ENCODE measurements at regions not wholly inside any gene's neighbourhood (a gene's known extent, or its start where the extent isn't known, plus 50 kb on each side); places are given as distances from the start of the nearest gene placed in this dataset.

GRCh38 chr12:76246611-76247010 is 101.6 kb downstream of the BBS10 start:
- FAIRE-seq, result no peak
- WGBS (ENCODE audit: low lambda C conversion rate), result 0% methylated on average over 2 of the region's 2 CpGs
- TF ChIP-seq NFKB2 (CRISPR knock-in tag; IDR thresholded peaks at IDR 0.05; ENCODE audit: borderline replicate concordance) (no peak), TGIF2 (CRISPR knock-in tag; IDR thresholded peaks at IDR 0.05) (no peak), POLR2A (IDR thresholded peaks at IDR 0.05; ENCODE audit: insufficient read depth in 1 of 2, low read depth in 2 of 2, low read length in 2 of 2) (no peak), NAIF1 (CRISPR knock-in tag; IDR thresholded peaks at IDR 0.05; ENCODE audit: borderline replicate concordance) (no peak), HMG20A (CRISPR knock-in tag; IDR thresholded peaks at IDR 0.05; ENCODE audit: borderline replicate concordance) (no peak), ZNF333 (CRISPR knock-in tag; IDR thresholded peaks at IDR 0.05; ENCODE audit: borderline replicate concordance) (no peak), POGZ (CRISPR knock-in tag; IDR thresholded peaks at IDR 0.05) (no peak), ZC3H13 (CRISPR knock-in tag; IDR thresholded peaks at IDR 0.05) (no peak), XRCC5 (optimal IDR thresholded peaks at IDR 0.05; ENCODE audit: low read length) (no peak), NR1H2 (CRISPR knock-in tag; IDR thresholded peaks at IDR 0.05; ENCODE audit: borderline replicate concordance, low read depth) (no peak), REL (CRISPR knock-in tag; conservative IDR thresholded peaks at IDR 0.05) (no peak), ZNF260 (CRISPR knock-in tag; IDR thresholded peaks at IDR 0.05; ENCODE audit: borderline replicate concordance, low read depth) (no peak), ZKSCAN8 (CRISPR knock-in tag; IDR thresholded peaks at IDR 0.05; ENCODE audit: borderline replicate concordance) (no peak), HCFC1 (IDR thresholded peaks at IDR 0.05; ENCODE audit: low read depth, low read length) (no peak)
- TF ChIP-seq, protein P1, sequence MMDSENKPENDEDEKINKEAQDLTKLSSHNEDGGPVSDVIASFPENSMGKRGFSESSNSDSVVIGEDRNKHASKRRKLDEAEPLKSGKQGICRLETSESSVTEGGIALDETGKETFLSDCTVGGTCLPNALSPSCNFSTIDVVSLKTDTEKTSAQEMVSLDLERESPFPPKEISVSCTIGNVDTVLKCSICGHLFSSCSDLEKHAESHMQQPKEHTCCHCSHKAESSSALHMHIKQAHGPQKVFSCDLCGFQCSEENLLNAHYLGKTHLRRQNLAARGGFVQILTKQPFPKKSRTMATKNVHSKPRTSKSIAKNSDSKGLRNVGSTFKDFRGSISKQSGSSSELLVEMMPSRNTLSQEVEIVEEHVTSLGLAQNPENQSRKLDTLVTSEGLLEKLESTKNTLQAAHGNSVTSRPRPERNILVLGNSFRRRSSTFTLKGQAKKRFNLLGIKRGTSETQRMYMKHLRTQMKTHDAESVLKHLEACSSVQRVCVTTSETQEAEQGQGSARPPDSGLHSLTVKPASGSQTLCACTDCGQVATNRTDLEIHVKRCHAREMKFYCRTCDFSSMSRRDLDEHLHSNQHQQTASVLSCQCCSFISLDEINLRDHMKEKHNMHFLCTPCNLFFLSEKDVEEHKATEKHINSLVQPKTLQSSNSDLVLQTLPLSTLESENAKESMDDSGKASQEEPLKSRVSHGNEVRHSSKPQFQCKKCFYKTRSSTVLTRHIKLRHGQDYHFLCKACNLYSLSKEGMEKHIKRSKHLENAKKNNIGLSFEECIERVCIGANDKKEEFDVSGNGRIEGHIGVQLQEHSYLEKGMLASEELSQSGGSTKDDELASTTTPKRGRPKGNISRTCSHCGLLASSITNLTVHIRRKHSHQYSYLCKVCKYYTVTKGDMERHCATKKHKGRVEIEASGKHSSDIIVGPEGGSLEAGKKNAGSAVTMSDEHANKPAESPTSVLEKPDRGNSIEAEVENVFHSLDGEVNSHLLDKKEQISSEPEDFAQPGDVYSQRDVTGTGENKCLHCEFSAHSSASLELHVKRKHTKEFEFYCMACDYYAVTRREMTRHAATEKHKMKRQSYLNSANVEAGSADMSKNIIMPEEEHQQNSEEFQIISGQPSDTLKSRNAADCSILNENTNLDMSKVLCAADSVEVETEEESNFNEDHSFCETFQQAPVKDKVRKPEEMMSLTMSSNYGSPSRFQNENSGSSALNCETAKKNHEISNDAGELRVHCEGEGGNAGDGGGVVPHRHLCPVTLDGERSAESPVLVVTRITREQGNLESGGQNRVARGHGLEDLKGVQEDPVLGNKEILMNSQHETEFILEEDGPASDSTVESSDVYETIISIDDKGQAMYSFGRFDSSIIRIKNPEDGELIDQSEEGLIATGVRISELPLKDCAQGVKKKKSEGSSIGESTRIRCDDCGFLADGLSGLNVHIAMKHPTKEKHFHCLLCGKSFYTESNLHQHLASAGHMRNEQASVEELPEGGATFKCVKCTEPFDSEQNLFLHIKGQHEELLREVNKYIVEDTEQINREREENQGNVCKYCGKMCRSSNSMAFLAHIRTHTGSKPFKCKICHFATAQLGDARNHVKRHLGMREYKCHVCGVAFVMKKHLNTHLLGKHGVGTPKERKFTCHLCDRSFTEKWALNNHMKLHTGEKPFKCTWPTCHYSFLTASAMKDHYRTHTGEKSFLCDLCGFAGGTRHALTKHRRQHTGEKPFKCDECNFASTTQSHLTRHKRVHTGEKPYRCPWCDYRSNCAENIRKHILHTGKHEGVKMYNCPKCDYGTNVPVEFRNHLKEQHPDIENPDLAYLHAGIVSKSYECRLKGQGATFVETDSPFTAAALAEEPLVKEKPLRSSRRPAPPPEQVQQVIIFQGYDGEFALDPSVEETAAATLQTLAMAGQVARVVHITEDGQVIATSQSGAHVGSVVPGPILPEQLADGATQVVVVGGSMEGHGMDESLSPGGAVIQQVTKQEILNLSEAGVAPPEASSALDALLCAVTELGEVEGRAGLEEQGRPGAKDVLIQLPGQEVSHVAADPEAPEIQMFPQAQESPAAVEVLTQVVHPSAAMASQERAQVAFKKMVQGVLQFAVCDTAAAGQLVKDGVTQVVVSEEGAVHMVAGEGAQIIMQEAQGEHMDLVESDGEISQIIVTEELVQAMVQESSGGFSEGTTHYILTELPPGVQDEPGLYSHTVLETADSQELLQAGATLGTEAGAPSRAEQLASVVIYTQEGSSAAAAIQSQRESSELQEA (CRISPR knock-in tag; IDR thresholded peaks at IDR 0.05; ENCODE audit: not compliant biosample characterization), result no peak

More at GRCh38 chr12:76246611-76247010, 101.6 kb downstream of the BBS10 start:
- BruUV-seq (replicated peaks), result no TSS peak
- no peak for ATAC-seq
- Histone ChIP-seq H3K4me3 (replicated peaks in 1 of 3; ENCODE audit: insufficient read depth in 1 of 3, low read depth in 2 of 3, low read length in 3 of 3) (no peak overlapping the region), H3K27me3 (ENCODE audit: control insufficient read depth in 1 of 2, insufficient read depth in 2 of 2, low read length in 2 of 2) (no peaks in the 10 kb centered on the region; a peak in 1 of 5 replicates), H3K9me3 (ENCODE audit: low read length) (no peaks in the 10 kb centered on the region), H3K4me1 (ENCODE audit: insufficient read depth, low read length) (no peaks in the 10 kb centered on the region), H3K79me2 (ENCODE audit: insufficient read depth, low read length) (no peaks in the 10 kb centered on the region), H2AFZ (ENCODE audit: low read length) (no peak overlapping the region), H3K9ac (ENCODE audit: insufficient read depth, low read depth, low read length) (no peak overlapping the region), H3K4me2 (ENCODE audit: low read depth, low read length) (no peak overlapping the region), H3K36me3 (replicated peaks in 1 of 2; ENCODE audit: control insufficient read depth in 1 of 2, insufficient read depth in 2 of 2, low read length in 2 of 2) (no peaks in the 10 kb centered on the region), H4K20me1 (ENCODE audit: insufficient read depth, low read length) (no peaks in the 10 kb centered on the region), H3K27ac (ENCODE audit: extremely low read length, insufficient read depth, low read length) (no peak overlapping the region)
- ChIA-PET POLR2A (no interaction called here), CTCF (ENCODE audit: low intra/inter-chr PET ratio, low total read pairs) (no interaction called here)
- no peak for DNase-seq (ENCODE audit: low spot score)
- in situ Hi-C loops (cut with HindIII; ENCODE audit: extremely low pct_ligation_motif_present, low pct_unique_long_range_greater_than_20kb) (no loop called here), intact Hi-C loops (cut with micrococcal nuclease; ENCODE audit: unreplicated experiment) (no loop called here)
